ENCODE measurements at regions not wholly inside any gene's neighbourhood (a gene's known extent, or its start where the extent isn't known, plus 50 kb on each side); places are given as distances from the start of the nearest gene placed in this dataset.

GRCh38 chr5:133769842-133770241 is 157.5 kb upstream of the FSTL4 start:
- no peak for DNase-seq (ENCODE audit: low read depth)

DNA sequence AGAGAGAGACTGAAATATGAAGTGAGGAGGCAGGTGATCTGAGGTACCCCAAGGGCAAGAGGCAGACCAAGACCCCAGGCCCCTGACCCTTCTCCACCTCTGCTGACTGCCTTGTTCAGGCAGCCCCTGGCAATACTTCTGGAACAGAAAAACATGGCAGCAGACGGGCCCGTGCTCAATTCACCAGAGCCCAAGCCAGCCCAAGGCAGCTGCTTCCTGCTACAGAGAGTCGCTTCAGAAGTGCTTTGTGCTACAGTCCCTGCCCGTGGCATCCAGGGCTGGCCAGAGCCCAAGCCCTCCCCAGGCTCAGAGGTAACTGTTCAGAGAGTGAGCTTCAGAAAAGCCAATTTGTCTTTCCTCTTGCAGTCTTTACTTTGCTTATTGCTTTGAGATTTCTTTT is 151.4 kb upstream of the FSTL4 start:
- DNase-seq (ENCODE audit: low read depth) = no peak

DNA sequence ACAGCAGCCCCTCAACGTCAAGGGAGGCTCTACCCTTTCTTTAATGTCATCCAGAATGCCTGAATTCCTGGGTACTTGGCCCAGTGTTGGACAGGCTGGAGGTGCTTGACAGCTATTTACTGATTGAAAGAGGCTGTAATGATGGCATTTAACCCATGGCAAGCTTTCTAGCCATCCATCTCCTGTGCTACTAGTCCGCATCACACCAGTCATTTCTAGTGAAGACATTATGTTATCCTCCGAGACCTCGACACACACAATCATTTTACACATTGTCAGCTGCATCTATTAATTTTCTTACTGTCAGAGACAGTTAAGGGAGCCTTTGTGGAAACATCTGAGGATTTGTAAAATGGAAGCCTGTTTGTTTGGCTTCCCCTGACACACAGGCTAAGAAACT is 149.3 kb upstream of the FSTL4 start:
- DNase-seq (ENCODE audit: low read depth) = no peak

- DNase-seq (ENCODE audit: low read depth) = no peak
These were observed 148.2 kb upstream of the FSTL4 start for GRCh38 chr5:133760532-133760931.

DNA sequence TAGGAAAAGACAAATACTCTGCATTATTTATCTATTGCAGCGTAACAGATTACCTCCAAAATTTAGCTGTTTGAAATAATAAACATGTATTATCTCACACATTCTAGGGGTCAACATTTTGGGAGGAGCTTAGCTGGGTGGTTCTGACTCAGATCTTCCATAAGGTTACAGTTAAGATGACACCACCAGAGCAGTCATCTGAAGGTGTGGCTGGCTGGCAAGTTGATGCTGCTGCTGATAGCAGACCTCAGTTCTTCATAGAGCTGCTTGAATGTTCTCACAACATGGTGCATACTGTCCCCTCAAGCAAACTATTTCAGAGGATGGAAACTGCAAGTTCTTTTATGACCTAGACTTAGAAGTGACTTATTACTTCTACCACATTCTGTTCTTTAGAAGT is 146.3 kb upstream of the FSTL4 start:
- no peak for DNase-seq (ENCODE audit: low read depth)

GRCh38 chr5:133757396-133757945 is 145.1 kb upstream of the FSTL4 start:
- DNase-seq (ENCODE audit: low read depth) = no peak

GRCh38 chr5:133756756-133757155 is 144.4 kb upstream of the FSTL4 start:
- DNase-seq (ENCODE audit: low read depth) = no peak

- DNase-seq (ENCODE audit: low read depth) = no peak
These were observed 143.7 kb upstream of the FSTL4 start for GRCh38 chr5:133756036-133756435.

GRCh38 chr5:133754575-133755169 is 142.3 kb upstream of the FSTL4 start:
- DNase-seq (ENCODE audit: low read depth) = no peak

DNA sequence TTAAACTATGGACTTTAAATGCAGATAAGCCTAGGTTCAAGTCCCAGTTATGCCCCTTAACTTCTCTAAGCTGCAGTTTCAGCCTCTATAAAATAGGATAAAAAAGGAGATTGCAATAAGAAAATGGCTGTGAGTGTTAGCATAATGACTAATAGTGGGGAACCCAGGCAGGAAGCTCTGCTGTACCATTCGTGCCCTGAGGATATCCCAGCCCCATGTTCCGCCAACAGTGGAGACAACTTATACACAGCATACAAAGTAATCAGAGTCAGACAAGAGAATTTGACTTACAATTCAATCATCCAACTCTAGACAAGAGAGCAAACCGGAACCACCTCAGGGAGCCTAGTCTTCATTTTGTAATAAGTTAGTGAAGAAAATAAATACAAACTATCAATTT is 141.5 kb upstream of the FSTL4 start:
- no peak for DNase-seq (ENCODE audit: low read depth)

DNA sequence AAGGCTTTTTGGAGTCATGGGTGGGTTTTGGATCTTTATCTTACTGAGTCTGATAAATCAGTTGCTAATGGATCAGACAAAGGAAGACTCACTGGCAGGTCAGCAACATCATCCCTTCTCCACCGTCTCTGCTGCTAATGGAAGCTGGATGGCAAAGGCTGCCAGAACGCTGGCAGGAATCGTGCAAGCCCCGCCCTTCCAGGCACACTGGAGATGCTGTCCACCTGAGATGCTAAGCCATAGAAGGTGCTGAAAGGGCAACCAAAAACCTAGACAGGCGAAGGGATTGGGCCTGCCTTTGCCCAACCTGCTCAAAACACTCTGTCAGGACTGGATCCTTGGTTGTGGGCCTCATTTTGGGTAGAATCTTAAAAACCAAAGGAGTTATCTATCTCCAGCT is 139.5 kb upstream of the FSTL4 start:
- DNase-seq (ENCODE audit: low read depth) = no peak

DNA sequence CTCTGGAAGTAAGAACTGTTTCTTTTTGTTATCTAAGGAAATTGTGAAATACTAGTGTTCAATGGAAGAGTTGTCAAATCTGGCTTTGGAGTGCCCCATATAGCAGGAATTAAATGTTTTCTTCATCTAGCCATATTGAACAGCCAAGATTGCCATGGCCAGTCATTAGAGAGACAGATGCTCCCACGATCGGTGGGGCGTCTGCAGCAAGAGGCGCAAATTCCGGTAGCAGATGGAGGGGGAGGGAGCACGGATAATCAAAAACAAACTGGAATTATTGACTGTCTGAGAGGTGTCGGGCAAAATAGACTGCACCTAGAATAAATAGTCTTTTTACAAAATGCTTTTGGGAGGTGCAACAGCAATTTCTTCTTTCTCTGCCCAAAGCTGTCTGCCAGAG is 139.1 kb upstream of the FSTL4 start:
- no peak for DNase-seq (ENCODE audit: low read depth)

GRCh38 chr5:133750856-133751255 is 138.5 kb upstream of the FSTL4 start:
- no peak for DNase-seq (ENCODE audit: low read depth)

DNA sequence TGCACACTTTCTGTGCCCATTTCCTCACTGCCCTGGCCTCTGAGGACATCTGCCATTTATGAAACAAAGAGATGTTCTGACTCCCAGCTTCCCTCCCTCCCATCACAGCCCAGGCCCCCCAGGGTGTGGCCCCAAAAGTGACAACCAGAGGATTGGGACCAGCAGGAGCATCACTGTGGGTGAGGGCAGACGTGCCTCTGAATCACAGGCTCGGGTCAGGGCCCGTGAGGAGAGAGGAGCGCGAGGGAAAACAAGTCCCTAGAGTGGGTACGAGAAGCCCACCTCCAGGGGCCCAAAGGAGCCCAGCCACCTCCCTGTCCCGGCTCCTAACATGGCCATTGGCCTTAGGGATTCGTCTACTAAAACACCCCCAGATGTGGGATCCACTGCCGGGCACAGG is 138.0 kb upstream of the FSTL4 start:
- no peak for DNase-seq (ENCODE audit: low read depth)

DNA sequence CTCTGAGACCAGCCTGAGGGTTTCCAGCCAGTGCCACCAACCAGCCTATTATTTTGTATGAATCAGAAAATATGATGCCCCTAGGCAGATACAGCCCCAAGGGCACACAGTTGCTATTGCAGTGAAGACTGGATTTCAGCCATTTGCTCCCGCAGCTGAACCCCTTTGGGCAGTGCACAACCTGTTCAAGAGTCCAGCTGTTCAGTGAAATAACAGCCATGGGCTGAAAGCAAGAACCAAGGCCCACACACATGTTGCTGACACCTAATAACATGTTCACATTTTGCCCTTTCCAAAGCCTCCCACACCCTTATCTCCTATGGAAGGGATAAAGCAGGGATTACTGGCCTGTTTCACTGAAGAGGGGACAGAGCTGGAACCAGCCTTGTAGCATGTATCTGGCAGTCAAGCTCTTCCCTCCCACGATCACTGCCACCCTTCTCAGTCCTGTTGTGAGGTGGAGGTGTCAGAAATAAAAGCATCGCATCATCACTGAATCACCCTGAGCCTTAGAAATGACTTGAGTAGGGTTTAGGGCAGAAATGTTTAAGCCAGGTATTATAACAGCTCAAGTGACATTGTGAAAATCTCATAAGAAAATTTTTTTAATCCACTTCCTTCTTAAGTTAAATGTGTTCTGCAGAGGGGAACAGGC is 137.1 kb upstream of the FSTL4 start:
- no peak for DNase-seq (ENCODE audit: low read depth)

- DNase-seq (ENCODE audit: low read depth) = peak; percentile 4
These were observed 134.5 kb upstream of the FSTL4 start for GRCh38 chr5:133746834-133747233.

GRCh38 chr5:133744960-133745308 is 132.6 kb upstream of the FSTL4 start:
- no peak for DNase-seq (ENCODE audit: low read depth)

GRCh38 chr5:133744051-133744959 is 132.0 kb upstream of the FSTL4 start:
- no peak for DNase-seq (ENCODE audit: low read depth)

GRCh38 chr5:133742431-133742988 is 130.2 kb upstream of the FSTL4 start:
- no peak for DNase-seq (ENCODE audit: low read depth)

DNA sequence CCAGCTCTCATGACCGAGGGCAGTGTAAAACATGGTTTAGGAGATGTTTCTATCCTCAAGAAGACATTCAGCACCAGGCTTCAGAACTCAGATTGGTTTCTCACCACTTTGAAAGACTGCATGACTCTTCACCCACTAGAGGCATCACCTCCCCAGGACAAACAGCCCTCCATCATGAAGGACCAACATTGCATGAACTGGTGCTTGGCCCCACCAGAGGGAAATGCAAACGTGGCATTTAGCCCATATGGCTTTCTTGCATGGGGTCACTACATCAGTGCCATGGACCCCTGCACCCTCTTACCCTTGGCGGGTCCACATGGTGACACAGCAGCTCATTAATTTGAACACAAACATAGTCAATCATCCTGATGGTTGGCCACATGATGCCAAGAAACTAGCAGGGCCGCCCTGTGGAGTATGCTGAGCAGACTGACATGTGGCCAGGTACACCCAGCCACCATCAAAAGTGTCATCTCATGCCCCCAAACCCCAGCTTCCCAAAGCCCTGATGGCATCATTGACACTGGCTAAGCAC is 129.5 kb upstream of the FSTL4 start:
- DNase-seq (ENCODE audit: low read depth) = no peak

DNA sequence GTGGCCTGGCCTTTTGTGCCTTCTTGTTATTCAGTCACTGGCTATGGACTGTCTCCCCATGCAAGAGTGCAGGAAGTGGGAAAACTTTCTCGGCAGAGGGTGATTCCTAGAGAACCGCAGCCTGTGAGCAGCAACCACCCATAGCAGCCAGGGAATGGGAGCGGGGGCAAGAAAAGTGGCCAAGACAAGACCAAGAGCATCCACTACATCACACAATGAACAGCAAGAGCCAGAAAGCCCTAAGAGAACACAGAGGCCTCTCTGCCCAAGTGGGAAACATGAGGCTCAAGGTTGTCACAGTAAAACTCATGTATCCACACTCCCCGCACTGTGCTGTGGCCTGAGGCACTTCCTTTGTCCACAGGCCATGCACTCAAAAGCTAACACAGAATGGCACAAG is 129.1 kb upstream of the FSTL4 start:
- no peak for DNase-seq (ENCODE audit: low read depth)

DNA sequence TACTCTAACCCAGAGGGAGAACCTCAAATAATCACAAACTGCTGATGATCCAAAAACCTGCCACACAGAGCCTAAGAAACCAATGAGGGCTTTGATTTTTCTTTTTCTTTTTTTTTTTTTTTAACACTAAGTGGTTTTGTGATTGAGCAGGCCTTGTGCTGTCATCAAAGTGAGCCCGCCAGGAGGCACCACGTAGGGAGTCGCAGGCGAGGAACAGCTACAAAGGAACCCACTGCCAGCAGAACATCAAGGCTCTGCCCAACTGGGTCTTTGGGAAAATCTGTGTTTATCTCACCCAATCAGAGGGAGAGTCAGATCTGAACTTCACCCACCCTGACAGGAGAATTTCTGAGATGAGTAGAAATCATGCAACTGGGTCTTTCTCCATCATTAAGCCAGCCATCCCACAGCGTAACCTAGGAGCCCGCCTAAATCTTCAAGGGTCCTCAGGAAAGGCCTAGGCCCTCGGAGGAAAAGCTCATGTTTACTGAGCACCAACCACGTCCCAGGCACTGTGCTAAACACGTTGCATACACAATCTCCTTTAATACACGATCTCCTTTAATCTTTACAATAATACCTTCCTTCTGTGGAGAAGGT is 126.9 kb upstream of the FSTL4 start:
- no peak for DNase-seq (ENCODE audit: low read depth)
